GM19455 (cell line): ENCODE measurements at regions not wholly inside any gene's neighbourhood (a gene's known extent, or its start where the extent isn't known, plus 50 kb on each side); places are given as distances from the start of the nearest gene placed in this dataset.

Experiments
- ATAC-seq: cut with Tn5 transposase; IDR thresholded peaks from one replicate; pipeline ENCODE4 v1.9.1; 2021; ENCODE audit not compliant: unreplicated experiment

DNA sequence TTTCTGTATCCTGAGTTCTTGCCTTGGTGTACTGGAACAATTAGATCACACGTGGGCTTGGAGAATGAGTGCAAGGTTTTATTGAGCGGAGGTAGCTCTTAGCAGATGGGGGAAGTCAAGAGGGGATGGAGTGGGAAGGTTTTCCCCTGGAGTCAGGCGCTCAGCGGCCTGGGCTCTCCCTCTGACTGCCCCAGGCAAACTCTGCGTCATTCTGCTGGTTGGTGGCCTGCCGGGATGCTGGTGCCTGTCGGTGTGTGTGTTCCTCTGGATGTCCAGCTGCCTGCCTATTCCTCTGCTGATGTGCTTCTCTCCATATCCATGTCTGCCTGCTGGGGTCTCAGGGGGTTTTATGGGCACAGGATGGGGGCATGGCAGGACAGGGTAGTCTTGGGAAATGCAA, 111.0 kb downstream of the TRIB2 start:
- no peak for ATAC-seq

DNA sequence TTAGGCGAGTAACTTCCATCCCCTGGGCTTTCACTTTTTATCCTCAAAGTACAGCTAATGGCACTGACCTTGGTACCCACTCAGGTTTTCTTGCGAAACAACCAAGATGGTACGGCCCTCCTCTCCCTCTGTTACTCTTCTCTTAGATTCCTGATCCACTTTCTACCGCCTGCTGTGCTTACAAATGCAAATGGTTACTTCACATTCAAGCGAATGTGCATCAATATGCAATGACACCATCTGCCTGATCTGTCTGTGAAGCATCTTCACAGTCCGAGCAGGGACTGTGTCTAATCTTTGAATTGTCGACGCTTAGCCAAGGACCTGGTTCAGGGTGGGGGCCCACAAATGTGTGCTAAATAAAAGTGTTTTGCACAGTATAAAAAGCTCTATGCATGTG, 112.2 kb downstream of the TRIB2 start:
- ATAC-seq, result no peak

DNA sequence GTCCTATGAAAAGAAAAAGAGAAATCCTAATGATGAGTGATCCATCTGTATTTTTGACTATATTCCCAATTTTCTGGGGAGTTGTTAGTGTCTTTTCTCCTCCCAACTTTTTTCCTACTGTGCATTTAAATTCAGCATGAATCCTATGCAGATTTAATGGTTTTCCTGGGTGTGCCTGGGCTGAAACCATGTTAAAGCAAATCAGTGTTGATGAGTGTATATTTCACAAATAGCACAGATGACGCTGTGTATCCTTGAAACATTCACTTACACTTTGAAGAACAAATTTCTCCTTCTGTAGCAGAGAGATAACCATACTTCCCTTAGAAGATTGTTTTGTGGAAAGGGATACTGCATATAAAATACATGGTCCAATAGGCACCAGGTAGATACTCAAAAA, 114.3 kb downstream of the TRIB2 start:
- no peak for ATAC-seq

DNA sequence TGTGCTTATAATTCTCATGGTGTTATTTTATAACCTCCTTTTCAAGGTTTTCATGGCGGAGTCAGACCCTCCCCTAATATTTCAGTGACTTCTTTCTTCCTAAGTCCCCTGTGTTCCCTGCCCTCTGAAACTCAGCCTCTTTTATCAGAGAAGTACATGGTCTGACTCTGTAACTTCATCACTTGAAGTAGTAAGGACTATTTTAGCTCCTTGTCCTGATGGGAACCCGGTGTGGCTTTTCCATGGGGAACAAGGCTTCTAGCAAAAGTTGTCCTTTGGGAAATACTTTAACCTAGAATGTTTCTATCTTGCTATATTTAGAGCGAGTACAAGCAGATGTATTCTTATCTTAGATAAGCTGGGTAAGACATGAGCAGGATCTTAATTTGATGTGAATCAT, 117.5 kb downstream of the TRIB2 start:
- no peak for ATAC-seq

DNA sequence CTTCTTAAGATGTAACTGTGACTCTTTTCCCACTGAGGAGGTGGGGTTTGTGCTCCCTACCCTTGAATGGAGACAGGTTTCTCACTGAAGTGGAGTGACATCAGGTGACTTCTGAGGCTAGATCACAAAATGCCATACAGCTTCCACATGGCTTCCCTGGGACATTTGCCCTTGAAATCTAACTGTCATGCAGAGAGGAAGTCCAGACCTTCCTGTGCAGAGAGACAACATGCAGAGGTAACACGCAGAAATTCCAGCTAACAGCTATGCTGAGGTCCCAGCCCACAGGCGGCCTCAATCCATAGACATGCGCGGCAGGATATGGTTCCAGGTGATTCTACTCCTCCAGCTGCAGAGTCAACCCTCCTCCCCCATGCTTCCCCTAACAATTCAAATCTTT, 119.0 kb downstream of the TRIB2 start:
- ATAC-seq, result no peak

DNA sequence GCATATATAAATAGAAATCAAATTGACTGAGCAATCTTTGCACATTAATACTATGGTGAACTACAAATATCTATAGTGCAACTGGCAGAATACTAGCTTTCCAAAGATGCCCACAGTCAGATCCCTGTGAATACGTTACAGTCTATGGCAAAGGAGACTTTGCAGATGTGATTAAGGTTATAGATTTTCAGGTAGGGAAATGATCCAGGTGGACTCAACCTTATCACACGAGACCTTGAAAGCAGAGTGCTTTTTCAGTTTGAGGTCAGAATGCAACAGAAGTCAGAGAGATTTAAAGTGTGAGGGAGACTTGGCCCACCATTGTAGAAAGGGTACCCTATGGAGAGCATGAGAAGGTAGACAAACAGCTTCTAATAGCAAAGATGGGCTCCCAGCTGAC, 122.6 kb downstream of the TRIB2 start:
- ATAC-seq, result no peak

DNA sequence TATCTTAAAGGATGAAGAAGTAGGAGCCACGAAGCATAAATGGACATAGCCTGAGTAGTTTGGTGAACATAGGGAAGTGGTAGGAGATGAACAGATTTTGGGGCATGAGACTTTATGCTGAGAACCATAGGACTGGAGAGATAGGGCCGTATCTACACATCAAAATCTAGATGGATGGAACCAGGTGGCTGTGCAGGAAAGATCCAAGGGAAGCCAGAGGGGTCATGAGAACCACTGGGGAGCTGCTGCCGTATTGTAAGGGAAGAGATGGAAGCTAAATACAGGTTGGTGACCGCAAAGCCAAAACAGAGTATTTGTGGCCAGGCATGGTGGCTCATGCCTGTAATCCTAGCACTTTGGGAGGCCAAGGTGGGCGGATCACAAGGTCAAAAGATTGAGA, 124.3 kb downstream of the TRIB2 start:
- no peak for ATAC-seq

DNA sequence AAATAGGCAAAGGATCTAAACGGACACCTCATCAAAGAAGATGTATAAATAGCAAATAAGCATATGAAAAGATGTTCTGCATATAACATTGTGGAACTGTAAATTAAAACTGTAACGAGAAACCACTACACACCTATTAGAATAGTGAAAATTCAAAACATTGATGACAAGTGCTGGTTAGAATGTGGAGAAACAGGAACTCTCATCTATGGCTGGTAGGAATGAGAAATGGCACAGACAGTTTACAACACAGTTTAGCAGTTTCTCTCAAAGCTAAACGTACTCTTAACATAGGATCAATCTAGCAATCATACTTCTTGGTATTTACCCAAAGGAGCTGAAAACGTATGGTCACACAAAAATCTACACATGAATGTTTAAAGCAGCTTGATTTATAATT, 126.2 kb downstream of the TRIB2 start:
- ATAC-seq, result no peak

DNA sequence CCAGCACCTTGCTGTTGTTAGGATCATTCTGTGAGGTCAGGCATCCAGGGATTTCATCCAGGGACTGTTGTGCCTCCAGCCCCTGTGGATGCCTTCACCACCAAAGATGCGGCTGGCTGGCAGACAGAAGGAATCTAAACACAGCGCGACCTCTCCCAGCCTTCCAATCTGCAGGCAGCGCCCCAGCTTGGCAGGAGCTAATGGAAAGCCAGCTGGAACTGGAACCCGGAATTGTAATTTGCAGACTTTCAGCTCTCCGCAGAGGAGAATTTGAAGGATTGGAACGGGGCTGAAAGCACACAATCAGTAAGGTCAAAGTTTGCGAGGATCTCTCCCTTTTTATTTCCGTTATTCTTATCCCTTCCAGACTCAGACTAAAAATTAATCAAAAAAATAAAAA, 127.8 kb downstream of the TRIB2 start:
- ATAC-seq, result no peak

DNA sequence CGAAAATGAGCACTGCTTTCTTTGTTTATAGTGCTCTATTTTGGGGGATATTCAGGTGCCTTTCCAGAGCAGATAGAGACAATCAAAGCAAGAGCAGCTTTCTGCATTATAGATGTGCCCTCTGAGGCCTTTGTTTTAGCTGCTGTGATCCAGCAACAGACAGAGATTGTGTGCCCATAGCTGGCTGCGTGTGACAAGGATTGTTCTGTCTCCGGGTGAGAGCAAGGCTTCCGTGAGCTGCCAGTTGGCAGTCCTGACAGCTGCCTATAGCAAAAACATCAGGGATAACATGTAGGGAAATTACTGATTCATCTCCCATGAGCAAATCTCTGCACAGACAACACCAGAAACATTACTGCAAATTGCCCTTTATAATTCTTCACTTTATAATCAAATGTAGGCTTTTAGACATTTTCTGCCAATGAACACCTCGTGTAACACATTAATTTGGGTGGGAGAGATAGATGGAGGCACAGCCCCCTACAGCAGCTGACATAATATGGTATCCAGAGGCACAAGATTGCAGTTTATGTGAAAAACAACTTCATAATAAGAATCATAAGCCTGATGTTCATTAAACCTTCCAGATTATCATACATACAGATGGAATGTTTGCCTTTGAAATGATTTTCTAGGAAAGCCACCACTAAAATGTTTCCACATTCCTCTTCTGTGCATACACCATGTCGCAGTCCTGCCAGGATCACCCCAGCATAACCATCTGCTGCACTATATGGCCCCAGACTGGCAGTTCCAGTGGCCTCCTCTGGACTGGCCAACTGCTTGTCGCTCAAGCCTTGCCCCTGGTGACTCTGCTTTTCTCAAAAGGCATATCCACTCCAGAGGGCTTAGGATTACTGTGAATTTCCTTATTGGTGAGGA, 131.2 kb downstream of the TRIB2 start:
- ATAC-seq, result no peak

DNA sequence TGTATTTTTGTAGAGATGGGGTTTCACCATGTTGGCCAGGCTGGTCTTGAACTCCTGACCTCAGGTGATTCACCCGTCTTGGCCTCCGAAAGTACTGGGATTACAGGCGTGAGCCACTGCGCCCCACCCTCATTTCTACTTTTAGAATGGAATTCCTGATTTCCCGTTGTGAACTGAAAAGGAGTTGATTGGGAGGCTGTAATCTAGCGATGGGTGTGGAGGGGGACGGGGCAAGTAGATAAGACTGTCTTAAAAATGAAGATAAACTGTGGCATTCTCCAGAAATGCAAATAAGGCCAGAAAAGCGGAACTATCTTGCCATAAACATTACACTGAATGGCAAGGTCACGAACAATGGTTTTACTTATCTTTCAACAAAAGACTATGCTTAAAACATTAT, 135.4 kb downstream of the TRIB2 start:
- ATAC-seq, result no peak

DNA sequence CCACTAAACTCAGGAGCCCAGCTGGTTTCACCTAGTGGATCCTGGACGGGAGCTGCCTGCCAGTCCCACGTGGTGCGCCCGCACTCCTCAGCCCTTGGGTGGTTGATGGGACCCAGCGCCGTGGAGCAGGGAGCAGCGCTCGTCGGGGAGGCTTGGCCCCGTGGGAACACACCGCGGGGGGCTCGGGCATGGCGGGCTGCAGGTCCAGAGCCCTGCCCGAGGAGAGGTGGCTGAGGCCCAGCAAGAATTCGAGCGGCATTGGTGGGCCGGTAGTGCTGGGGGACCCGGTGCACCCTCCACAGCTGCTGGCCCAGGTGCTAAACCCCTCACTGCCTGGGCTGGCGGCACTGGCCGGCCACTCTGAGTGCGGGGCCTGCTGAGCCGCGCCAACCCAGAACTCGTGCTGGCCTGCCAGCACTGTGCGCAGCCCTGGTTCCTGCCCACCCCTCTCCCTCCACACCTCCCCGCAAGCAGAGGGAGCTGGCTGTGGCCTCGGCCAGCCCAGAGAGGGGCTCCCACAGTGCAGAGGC, 137.3 kb downstream of the TRIB2 start:
- no peak for ATAC-seq

DNA sequence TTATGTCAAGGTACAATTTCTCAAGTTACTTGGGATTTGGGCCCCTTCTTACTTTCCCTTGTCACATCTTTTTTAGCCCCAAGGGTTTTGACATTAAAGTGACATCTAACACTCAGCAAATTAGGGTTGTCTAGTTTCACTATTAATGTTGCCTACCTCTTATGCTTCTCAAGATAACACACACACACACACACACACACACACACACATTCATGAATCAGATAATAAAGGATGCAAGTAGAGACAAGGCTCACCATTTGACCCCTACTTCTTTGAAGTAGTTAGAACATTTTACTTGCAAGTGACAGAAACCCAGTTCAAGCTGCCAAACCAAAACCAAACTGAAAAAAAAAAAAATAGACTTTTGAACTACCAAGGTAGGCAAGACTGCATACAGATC, 138.8 kb downstream of the TRIB2 start:
- no peak for ATAC-seq

DNA sequence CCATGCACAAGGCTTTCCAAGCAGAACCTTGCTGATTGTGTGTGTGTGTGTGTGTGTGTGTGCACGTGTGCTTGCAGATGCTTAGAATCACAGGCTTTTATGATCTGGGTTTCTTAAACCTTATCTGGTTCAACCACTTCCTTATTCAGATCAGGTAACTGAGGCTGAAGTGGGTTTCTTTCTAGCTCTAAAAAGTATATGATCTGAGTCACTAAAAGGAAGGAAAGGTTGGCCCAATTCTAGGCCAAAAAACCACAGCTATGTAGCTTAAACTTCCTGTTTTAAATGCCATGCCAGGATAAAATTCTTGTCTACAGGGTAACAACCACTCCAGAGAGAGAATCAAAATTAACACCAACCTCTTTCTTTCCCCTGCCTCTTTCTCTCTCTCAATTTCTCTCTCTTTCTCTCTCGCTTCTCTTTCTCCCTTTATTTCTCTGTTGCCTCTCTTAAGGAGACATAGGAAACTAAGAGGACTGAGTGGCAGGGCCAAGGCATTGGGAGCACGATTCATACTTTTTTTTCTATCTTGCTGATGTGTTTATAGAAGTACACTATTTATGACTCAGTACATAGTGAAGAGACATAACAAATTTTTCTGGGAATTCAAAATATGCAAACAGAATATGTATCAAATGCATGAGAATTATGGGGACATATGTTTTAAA, 140.3 kb downstream of the TRIB2 start:
- no peak for ATAC-seq

DNA sequence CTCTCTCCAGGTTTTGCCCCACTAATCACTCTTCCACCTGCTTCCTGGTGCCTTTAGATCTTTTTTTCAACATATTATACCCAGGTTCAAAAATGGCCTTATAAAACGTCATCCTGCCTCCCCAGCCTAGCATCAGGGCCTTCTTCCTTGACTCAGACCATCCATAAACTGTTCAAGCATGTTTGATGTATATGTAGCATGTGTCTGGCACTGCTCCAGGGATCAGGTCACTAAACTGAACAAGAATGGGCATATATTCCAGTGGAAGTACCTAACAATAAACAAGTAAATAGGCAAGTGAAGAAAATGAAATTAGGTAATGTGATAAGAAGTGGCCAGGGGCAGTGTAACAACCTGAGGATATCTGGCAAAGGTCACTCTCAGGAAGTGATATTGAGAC, 141.2 kb downstream of the TRIB2 start:
- no peak for ATAC-seq

DNA sequence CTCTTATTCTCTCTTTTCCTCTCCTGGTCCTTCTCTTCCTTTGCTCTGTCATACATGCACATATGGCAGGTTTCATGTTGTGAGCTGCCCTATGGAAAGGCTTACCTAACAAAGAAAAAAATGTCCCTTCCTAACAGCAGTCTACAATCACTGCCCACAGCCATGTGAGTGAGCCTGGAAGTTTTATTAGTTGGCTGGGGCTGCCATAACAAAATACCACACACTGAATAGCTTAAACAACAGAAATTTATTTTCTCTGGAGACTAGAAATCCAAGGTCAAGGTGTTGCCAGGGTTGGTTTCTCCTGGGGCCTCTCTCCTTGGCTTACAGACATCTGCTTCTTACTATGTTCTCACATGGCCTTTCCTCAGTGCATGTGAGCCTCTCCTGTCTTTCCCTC, 142.1 kb downstream of the TRIB2 start:
- no peak for ATAC-seq

DNA sequence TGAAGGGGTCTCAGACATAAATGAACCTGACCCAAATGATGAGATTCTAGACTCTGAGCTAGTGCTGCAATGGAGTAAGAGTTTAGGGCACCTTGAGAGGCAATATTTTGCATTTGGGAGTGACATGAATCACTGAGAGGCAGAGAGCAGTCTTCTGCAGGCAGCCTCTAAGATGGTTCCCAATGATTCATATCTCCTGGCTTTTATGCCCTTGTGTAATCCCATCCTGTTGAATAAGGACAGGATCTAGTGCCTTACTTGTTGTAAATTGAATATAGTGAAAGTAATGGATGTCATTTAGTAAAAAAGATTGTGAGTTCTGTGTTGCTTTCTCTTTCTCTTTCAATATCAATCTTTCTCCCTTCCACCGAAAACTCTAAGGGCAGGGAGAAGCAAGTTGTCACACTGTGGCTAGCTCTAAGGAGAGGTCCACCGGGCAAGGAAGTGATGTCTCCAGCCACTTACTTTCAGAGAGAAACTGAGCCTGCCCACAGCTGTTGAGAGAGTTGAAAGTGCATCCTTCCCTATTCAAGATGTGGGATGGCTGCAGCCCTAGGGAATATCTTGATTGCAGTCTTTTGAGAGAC, 144.7 kb downstream of the TRIB2 start:
- ATAC-seq, result no peak

DNA sequence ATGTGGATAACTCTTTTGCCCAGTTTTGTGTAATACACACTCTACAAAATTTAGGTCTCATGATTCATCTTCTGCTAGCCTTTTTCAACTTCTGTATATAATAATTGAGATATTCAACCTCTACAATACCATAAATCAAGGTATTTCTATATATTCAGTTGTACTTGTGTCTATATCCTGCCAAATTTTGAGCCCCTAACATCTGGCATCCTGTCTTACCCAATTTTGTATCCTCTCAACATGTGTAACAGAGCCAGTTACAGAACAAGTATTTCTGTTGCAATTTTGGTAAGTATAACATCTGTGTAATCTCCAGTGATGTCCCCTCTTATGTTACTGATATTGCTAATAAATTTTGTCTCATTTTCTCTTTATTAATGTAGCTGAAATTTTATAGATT, 145.8 kb downstream of the TRIB2 start:
- ATAC-seq, result no peak

DNA sequence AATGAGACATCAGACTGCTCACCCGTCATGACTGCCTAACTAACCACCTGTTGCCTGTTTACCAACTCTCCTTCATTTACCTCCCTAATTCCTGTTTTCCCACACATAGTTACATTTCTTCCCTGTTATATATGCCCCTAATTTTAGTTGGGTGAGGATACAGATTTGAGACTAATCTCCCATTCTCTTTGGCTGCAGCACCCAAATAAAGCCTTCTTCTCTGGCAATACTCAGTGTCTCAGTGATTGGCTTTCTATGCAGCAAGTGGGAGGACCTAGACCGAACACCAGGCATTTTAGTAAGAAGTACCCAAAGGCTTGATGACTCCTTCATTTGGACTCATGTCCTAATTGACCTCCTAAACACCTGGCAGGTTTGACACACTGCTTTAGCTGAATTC, 147.2 kb downstream of the TRIB2 start:
- no peak for ATAC-seq

DNA sequence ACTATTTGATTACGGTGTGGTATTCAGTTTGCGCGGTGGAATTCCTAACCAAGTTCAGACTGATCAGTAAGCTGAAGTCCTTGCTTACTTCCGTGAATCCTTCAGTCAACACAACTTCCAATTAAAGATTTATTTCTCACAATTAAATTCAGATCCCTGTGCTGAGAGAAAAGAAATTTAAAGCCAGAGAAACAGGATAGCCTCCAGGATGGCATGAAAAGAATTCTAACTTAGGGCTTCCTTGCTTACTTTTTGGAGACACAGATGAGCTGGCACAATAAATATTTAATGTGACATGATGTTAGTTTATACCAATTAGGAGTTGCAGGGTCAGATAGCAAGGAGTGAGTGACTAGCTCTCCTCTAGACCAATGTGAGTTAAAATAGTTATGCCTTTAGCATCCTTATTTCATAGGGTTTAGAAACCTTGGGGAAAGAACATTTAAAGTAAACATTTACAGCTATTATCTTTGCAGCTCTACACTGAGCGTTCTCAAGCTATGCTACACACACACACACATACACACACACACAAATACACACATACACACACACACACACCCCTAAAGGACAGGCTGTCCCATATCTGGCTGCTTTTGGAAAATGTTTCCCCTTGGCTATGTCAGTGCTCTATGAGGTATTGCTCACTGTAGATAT, 151.0 kb downstream of the TRIB2 start:
- ATAC-seq, result no peak

DNA sequence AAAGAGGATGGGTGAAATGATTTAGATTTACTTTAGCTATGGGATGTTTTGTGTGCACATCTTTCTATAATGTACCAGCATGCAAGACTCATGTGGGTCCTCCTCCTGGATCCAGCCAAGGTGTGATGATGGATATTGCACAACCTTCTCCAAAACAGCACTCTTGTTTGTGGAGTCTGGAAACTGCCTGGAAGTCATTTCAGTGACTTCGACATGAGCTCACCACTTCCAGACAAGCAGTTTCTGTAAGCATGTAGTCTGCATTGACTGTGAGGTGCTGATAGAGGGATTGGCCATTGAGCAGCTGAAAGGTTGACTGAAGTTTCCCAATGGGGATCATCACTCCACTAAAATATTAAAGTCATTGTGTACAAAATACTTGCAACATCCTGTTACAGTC, 154.0 kb downstream of the TRIB2 start:
- ATAC-seq, result no peak
